ENCODE measurements at regions not wholly inside any gene's neighbourhood (a gene's known extent, or its start where the extent isn't known, plus 50 kb on each side); places are given as distances from the start of the nearest gene placed in this dataset.

- no peaks in the 10 kb centered on the region for H3K4me1 ChIP-seq
- no peaks in the 10 kb centered on the region for H3K9me3 ChIP-seq
- no peak for DNase-seq (ENCODE audit: low spot score in 2 of 2)
- peaks cover 0 to 13% of the 10 kb centered on the region in 2 donors for H3K27me3 ChIP-seq
- no peak overlapping the region for H3K4me3 ChIP-seq
- H3K27ac ChIP-seq, result no peak overlapping the region
- intact Hi-C loops (cut with DNase I; ENCODE audit: low total_unique reads), result loop anchor here (5.0 kb wide), 1 partner anchor 538 kb away; no protein-coding TSS in a partner anchor
- no peaks in the 10 kb centered on the region for H3K36me3 ChIP-seq
- no peak for TF ChIP-seq POLR2AphosphoS5 (IDR thresholded peaks at IDR 0.05)
- TF ChIP-seq CTCF (IDR thresholded peaks at IDR 0.05), result no peak
These were observed 320.6 kb upstream of the SALL3 start for GRCh38 chr18:78659057-78659456.

- Histone ChIP-seq H3K9me3 (no peaks in the 10 kb centered on the region), H3K27ac (no peak overlapping the region), H3K27me3 (peaks cover 0 to 13% of the 10 kb centered on the region in 2 donors), H3K4me3 (no peak overlapping the region), H3K36me3 (no peaks in the 10 kb centered on the region), H3K4me1 (no peaks in the 10 kb centered on the region)
- no peak for DNase-seq (ENCODE audit: low spot score in 2 of 2)
- intact Hi-C loops (cut with DNase I; ENCODE audit: low total_unique reads), result loop anchor here (5.0 kb wide), 1 partner anchor 538 kb away; no protein-coding TSS in a partner anchor
- TF ChIP-seq CTCF (IDR thresholded peaks at IDR 0.05) (peak in 1 of 3 donors; percentile 12), POLR2AphosphoS5 (IDR thresholded peaks at IDR 0.05) (no peak)
These were observed 319.9 kb upstream of the SALL3 start for GRCh38 chr18:78659748-78660147.

- TF ChIP-seq POLR2AphosphoS5 (IDR thresholded peaks at IDR 0.05) (no peak), POLR2A (IDR thresholded peaks at IDR 0.05) (no peak), CTCF (IDR thresholded peaks at IDR 0.05) (no peak)
- no peak for DNase-seq (ENCODE audit: low spot score in 2 of 2)
- H3K4me1 ChIP-seq, result no peaks in the 10 kb centered on the region
- peaks cover 0 to 13% of the 10 kb centered on the region in 2 donors for H3K27me3 ChIP-seq
- H3K4me3 ChIP-seq, result no peak overlapping the region
- intact Hi-C loops (cut with DNase I; ENCODE audit: low total_unique reads), result no loop called here
- no peaks in the 10 kb centered on the region for H3K36me3 ChIP-seq
- H3K9me3 ChIP-seq, result no peaks in the 10 kb centered on the region
- H3K27ac ChIP-seq, result no peak overlapping the region
These were observed 319.3 kb upstream of the SALL3 start for GRCh38 chr18:78660311-78660710.

GRCh38 chr18:78661316-78661715 is 318.3 kb upstream of the SALL3 start:
- no peak for DNase-seq (ENCODE audit: low spot score in 2 of 2)
- no peak overlapping the region for H3K27ac ChIP-seq
- H3K4me3 ChIP-seq, result no peak overlapping the region
- no peaks in the 10 kb centered on the region for H3K9me3 ChIP-seq
- intact Hi-C loops (cut with DNase I; ENCODE audit: low total_unique reads), result no loop called here
- H3K4me1 ChIP-seq, result no peaks in the 10 kb centered on the region
- no peaks in the 10 kb centered on the region for H3K36me3 ChIP-seq
- H3K27me3 ChIP-seq, result peaks cover 0 to 13% of the 10 kb centered on the region in 2 donors
- TF ChIP-seq POLR2AphosphoS5 (IDR thresholded peaks at IDR 0.05), result no peak
- TF ChIP-seq POLR2A (IDR thresholded peaks at IDR 0.05), result no peak
- TF ChIP-seq CTCF (IDR thresholded peaks at IDR 0.05), result no peak

GRCh38 chr18:78662879-78663278 is 316.7 kb upstream of the SALL3 start:
- DNase-seq (ENCODE audit: low spot score in 2 of 2), result no peak
- peaks cover 0 to 13% of the 10 kb centered on the region in 2 donors for H3K27me3 ChIP-seq
- H3K27ac ChIP-seq, result no peak overlapping the region
- intact Hi-C loops (cut with DNase I; ENCODE audit: low total_unique reads), result no loop called here
- TF ChIP-seq POLR2AphosphoS5 (IDR thresholded peaks at IDR 0.05), result no peak
- TF ChIP-seq CTCF (IDR thresholded peaks at IDR 0.05), result no peak
- TF ChIP-seq POLR2A (IDR thresholded peaks at IDR 0.05), result no peak
- no peaks in the 10 kb centered on the region for H3K36me3 ChIP-seq
- H3K4me3 ChIP-seq, result no peak overlapping the region
- no peaks in the 10 kb centered on the region for H3K4me1 ChIP-seq
- H3K9me3 ChIP-seq, result no peaks in the 10 kb centered on the region
